HG03520 (cell line): ENCODE measurements at regions not wholly inside any gene's neighbourhood (a gene's known extent, or its start where the extent isn't known, plus 50 kb on each side); places are given as distances from the start of the nearest gene placed in this dataset.
"Not testable (repeated sequence)": the region's sequence is repeated elsewhere in the genome, so short reads cannot be mapped to it uniquely, and the experiment has no call there.

Source experiments
- ATAC-seq: cut with Tn5 transposase; IDR thresholded peaks from one replicate; pipeline ENCODE4 v1.9.1; 2021; ENCODE audit warnings: mild to moderate bottlenecking, moderate library complexity; ENCODE audit not compliant: unreplicated experiment

- no peak for ATAC-seq
These were observed 50.7 kb upstream of the C12orf71 start for GRCh38 chr12:27133022-27133590.

GRCh38 chr12:27140478-27140969 lies 58.1 kb upstream of the C12orf71 start:
- no peak for ATAC-seq

- ATAC-seq: no peak
These were observed 59.8 kb upstream of the C12orf71 start for GRCh38 chr12:27142101-27142721.

GRCh38 chr12:27143256-27144069 lies 61.1 kb upstream of the C12orf71 start:
- no peak for ATAC-seq

- ATAC-seq: peak; percentile 51
These were observed 63.3 kb upstream of the C12orf71 start for GRCh38 chr12:27145725-27146124.

- no peak for ATAC-seq
These were observed 66.0 kb upstream of the C12orf71 start for GRCh38 chr12:27148373-27148772.

GRCh38 chr12:27148791-27149190 lies 66.4 kb upstream of the C12orf71 start:
- ATAC-seq: no peak

GRCh38 chr12:27151479-27151878 lies 69.1 kb upstream of the C12orf71 start:
- no peak for ATAC-seq

- ATAC-seq: no peak
These were observed 75.9 kb upstream of the C12orf71 start for GRCh38 chr12:27158297-27158696.

- peak; percentile 82 for ATAC-seq
These were observed 79.3 kb upstream of the C12orf71 start for GRCh38 chr12:27161458-27162228.

GRCh38 chr12:27162229-27162537 lies 79.8 kb upstream of the C12orf71 start:
- no peak for ATAC-seq

GRCh38 chr12:27163048-27163715 lies 80.8 kb upstream of the C12orf71 start:
- no peak for ATAC-seq

- ATAC-seq: no peak
These were observed 80.2 kb upstream of the STK38L start for GRCh38 chr12:27163894-27164293.

GRCh38 chr12:27164330-27165040 lies 79.6 kb upstream of the STK38L start:
- no peak for ATAC-seq

- ATAC-seq: not testable (repeated sequence)
These were observed 78.1 kb upstream of the STK38L start for GRCh38 chr12:27165958-27166357.

GRCh38 chr12:27171494-27171893 lies 72.6 kb upstream of the STK38L start:
- ATAC-seq: not testable (repeated sequence)

GRCh38 chr12:27176765-27177164 lies 67.3 kb upstream of the STK38L start:
- no peak for ATAC-seq

- ATAC-seq: no peak
These were observed 66.4 kb upstream of the STK38L start for GRCh38 chr12:27177706-27178105.

GRCh38 chr12:27178255-27178654 lies 65.8 kb upstream of the STK38L start:
- ATAC-seq: no peak

- no peak for ATAC-seq
These were observed 65.2 kb upstream of the STK38L start for GRCh38 chr12:27178723-27179399.
